Left lung (tissue), 4 donors: ENCODE measurements at regions not wholly inside any gene's neighbourhood (a gene's known extent, or its start where the extent isn't known, plus 50 kb on each side); places are given as distances from the start of the nearest gene placed in this dataset.

ENCODE experiments used
- ATAC-seq: fragments of 200-7000 bp; cut with Tn5 transposase; one replicate; pipeline ENCODE4 v1.9.1; 2020; ENCODE audit warnings: moderate library complexity
- DNase-seq, 4 donors: peaks; one replicate each; pipeline ENCODE4 v3.0.0-alpha.2; 2013 to 2020
- H3K27ac ChIP-seq, 2 donors: fragments of 200-600 bp; sonication (generic) in 1 of 2; one replicate each; pipeline versions ENCODE4 v1.5.0 to v1.8.0; 2020 to 2021
- H3K27me3 ChIP-seq, 2 donors: fragments of 200-600 bp; sonication (generic) in 1 of 2; one replicate each; pipeline versions ENCODE4 v1.5.0 to v1.8.0; 2020 to 2021
- H3K36me3 ChIP-seq, 2 donors: fragments of 200-600 bp; sonication (generic) in 1 of 2; one replicate each; pipeline versions ENCODE4 v1.5.0 to v1.8.0; 2020 to 2021
- H3K4me1 ChIP-seq, 2 donors: fragments of 200-600 bp; one replicate each; pipeline ENCODE4 v1.8.0; 2021
- H3K4me3 ChIP-seq, 2 donors: fragments of 200-600 bp; sonication (generic) in 1 of 2; one replicate each; pipeline versions ENCODE4 v1.5.0 to v1.8.0; 2020 to 2021; ENCODE audit warnings: mild to moderate bottlenecking in 1 of 2
- H3K9me3 ChIP-seq, 2 donors: fragments of 200-600 bp; sonication (generic) in 1 of 2; one replicate each; pipeline versions ENCODE4 v1.5.0 to v1.8.0; 2020 to 2021
- intact Hi-C, 2 donors: fragments of 100-400 bp; cut with DNase I; formaldehyde crosslinking; loops; one replicate each; pipeline versions ENCODE4 v1.11.2 to v1.14.2; 2022
- TF ChIP-seq, protein P1 (sequence below), 2 donors: fragments of 200-600 bp; sonication (generic) in 1 of 2; IDR thresholded peaks; one replicate each; pipeline versions ENCODE4 v1.5.0 to v1.8.0; 2021; ENCODE audit warnings: antibody characterized with exemption in 2 of 2
- donor health status: DM: no; HTN: yes; CAD: no.
- donor health status: DM: no; HTN: no; CAD: no.

DNA sequence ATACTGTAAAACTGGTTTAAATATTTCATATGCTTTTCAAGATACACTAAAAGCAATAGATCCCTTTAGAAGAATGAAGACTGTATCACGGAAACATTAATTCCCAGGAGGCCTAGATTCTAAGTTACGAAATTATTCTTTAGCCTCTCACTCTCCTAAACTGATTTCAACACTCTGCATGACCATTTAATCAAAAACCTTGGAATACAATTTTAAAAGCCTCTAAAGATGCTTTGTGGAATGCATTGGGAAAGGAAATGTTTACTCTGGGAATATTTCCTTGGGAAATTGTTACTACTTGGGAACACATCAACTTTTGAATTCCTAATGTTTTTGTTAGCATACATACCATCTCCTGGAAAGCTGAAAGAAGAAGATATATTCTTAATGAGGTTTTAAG lies 255.7 kb upstream of the FAR2 start:
- Histone ChIP-seq H3K27me3 (no peaks in the 10 kb centered on the region), H3K36me3 (no peaks in the 10 kb centered on the region), H3K4me1 (no peaks in the 10 kb centered on the region), H3K9me3 (no peaks in the 10 kb centered on the region), H3K4me3 (no peak overlapping the region), H3K27ac (no peak overlapping the region)
- DNase-seq, result no peak
- intact Hi-C loops, result no loop called here
- TF ChIP-seq, protein P1, sequence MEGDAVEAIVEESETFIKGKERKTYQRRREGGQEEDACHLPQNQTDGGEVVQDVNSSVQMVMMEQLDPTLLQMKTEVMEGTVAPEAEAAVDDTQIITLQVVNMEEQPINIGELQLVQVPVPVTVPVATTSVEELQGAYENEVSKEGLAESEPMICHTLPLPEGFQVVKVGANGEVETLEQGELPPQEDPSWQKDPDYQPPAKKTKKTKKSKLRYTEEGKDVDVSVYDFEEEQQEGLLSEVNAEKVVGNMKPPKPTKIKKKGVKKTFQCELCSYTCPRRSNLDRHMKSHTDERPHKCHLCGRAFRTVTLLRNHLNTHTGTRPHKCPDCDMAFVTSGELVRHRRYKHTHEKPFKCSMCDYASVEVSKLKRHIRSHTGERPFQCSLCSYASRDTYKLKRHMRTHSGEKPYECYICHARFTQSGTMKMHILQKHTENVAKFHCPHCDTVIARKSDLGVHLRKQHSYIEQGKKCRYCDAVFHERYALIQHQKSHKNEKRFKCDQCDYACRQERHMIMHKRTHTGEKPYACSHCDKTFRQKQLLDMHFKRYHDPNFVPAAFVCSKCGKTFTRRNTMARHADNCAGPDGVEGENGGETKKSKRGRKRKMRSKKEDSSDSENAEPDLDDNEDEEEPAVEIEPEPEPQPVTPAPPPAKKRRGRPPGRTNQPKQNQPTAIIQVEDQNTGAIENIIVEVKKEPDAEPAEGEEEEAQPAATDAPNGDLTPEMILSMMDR (IDR thresholded peaks at IDR 0.05), result no peak
- no peak for ATAC-seq

DNA sequence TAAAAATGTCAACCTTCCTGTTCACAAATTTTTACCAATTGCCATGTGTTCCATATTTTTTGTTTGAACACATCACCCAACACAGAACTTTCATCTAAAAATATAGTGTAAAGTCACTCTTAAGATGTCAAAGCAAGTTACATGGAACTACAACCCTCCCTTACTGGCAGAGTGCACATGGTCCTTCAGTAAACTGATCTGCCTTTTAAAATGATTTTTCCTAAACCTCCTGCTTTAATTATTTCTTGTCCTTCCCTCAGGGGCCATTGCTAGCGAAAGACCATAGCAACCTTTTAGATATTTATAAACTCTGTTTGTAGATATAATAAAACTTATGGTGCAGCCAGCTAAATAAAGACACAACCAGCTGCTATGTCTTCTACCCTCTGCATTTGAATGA lies 255.2 kb upstream of the FAR2 start:
- intact Hi-C loops, result no loop called here
- Histone ChIP-seq H3K4me1 (no peaks in the 10 kb centered on the region), H3K27me3 (no peaks in the 10 kb centered on the region), H3K36me3 (no peaks in the 10 kb centered on the region), H3K27ac (no peak overlapping the region), H3K9me3 (no peaks in the 10 kb centered on the region), H3K4me3 (no peak overlapping the region)
- ATAC-seq (no peak), DNase-seq (no peak)
- TF ChIP-seq, protein P1 (IDR thresholded peaks at IDR 0.05), result no peak

- Histone ChIP-seq H3K27ac (no peak overlapping the region), H3K9me3 (peaks cover 0 to 13% of the 10 kb centered on the region in 2 donors), H3K4me3 (no peak overlapping the region), H3K4me1 (no peaks in the 10 kb centered on the region), H3K36me3 (no peaks in the 10 kb centered on the region), H3K27me3 (no peaks in the 10 kb centered on the region)
- ATAC-seq (no peak), DNase-seq (no peak)
- intact Hi-C loops, result no loop called here
- TF ChIP-seq, protein P1 (IDR thresholded peaks at IDR 0.05), result no peak
Observed at GRCh38 chr12:28896421-28896820, 252.7 kb upstream of the FAR2 start.

GRCh38 chr12:28898038-28898437 lies 251.0 kb upstream of the FAR2 start:
- TF ChIP-seq, protein P1 (IDR thresholded peaks at IDR 0.05), result no peak
- intact Hi-C loops, result no loop called here
- peaks cover 0 to 20% of the 10 kb centered on the region in 2 donors for H3K9me3 ChIP-seq
- ATAC-seq (no peak), DNase-seq (no peak)
- no peak overlapping the region for H3K27ac ChIP-seq
- no peak overlapping the region for H3K4me3 ChIP-seq
- no peaks in the 10 kb centered on the region for H3K27me3 ChIP-seq
- H3K36me3 ChIP-seq, result no peaks in the 10 kb centered on the region
- no peaks in the 10 kb centered on the region for H3K4me1 ChIP-seq

DNA sequence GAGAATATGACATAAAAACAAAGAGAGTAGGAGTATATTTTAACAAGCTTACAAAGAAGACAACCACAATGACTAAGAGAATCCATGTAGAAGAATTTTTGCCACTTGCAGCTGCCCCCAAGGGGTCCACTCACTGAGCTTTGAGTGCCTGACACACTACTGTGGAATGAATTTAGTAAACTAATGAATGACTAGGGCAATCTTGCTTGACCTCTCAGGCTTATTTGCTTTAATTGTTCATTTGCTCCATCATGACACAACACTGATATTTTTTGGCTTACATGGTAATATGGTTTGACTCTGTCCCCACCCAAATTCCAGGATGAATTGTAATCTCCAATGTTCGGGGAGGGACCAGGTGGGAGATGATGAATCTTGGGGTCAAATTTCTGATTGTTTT lies 249.1 kb upstream of the FAR2 start:
- Histone ChIP-seq H3K36me3 (no peaks in the 10 kb centered on the region), H3K4me3 (no peak overlapping the region), H3K4me1 (no peaks in the 10 kb centered on the region), H3K27ac (no peak overlapping the region), H3K27me3 (no peaks in the 10 kb centered on the region), H3K9me3 (peaks cover 0 to 20% of the 10 kb centered on the region in 2 donors)
- intact Hi-C loops, result no loop called here
- TF ChIP-seq, protein P1 (IDR thresholded peaks at IDR 0.05), result no peak
- ATAC-seq (peak; percentile 47), DNase-seq (no peak)
